Fibroblast of skin of right biceps (primary cell): ENCODE measurements at regions not wholly inside any gene's neighbourhood (a gene's known extent, or its start where the extent isn't known, plus 50 kb on each side); places are given as distances from the start of the nearest gene placed in this dataset.
A peak's percentile ranks its signal among the peaks of the same experiment; 100 is the strongest.
"Not testable (repeated sequence)": the region's sequence is repeated elsewhere in the genome, so short reads cannot be mapped to it uniquely, and the experiment has no call there.

Experiments used
- DNase-seq: peaks from one replicate; pipeline ENCODE4 v3.0.0-alpha.2; 2013

DNA sequence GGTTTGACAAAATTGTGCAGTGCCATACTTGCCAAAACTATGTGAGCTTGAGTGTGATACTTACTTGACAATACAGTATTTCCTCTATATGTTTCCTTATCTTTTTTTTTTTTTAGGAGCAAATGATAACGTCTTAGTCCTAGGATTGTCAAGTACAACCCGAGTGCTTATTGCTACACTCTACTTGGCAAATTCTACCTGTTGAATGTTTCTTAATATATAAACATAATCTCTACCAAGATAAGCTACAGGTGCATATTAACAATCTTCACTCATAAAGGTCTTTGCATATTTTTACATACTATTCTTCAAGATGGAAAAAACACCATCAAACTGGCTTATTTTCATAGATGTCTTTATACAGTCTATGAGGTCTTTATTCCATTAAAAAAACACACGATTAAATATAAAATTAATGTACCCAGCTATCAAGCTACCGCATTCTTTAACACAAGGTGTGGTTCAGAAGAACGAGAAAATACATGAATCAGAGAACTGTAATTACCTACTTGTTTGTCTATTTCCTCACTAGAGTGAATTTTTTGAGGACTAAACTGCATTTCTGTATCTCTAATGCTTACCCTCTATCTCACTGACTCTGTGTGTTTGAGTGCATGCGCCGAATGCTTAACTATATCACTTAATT lies 76.1 kb upstream of the PDSS1 start:
- no peak for DNase-seq

GRCh38 chr10:26621889-26622711 lies 75.4 kb upstream of the PDSS1 start:
- DNase-seq = peak; percentile 1

GRCh38 chr10:26622891-26623290 lies 74.6 kb upstream of the PDSS1 start:
- DNase-seq = no peak

- DNase-seq = no peak
Measured at GRCh38 chr10:26624006-26624405, 73.5 kb upstream of the PDSS1 start.

GRCh38 chr10:26626066-26626465 lies 71.4 kb upstream of the PDSS1 start:
- DNase-seq = no peak

DNA sequence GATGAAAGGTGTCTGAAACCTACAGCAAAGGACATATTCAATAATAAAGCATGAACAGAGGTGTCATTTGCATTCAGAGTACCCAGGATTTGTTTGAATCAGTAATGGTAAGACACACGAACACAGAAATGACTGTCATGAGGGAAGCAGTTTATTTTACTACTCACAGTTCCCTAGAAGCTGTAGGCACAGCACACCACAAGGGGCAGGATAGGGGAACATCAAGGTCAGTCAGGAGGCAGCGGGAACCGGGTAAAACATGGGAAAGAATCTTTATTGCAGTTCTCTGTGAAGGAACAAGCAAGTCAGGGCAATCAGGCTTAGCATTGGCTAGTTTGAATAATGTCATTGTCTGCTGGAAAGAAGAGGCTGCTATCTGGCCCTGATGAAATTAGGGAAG lies 70.2 kb upstream of the PDSS1 start:
- peak; percentile 2 for DNase-seq

DNA sequence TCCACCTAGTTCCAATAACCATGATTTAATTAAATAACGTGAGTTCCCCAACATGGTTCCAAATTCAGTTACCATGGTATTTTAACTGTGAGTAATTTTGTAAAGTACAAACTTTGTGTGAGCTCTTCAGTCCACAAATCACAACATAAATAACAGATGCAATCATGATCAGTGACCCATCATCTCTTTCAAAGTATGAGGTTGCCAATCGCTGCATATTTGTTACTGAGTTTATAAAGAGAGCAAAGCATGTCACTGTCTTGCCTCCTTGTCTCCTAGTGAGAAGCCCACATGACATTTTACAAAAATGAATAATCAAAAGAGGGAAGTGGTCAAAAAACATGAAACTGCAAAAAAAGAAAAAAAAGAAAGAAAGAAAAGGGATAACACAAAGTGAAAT lies 69.1 kb upstream of the PDSS1 start:
- DNase-seq = no peak

DNA sequence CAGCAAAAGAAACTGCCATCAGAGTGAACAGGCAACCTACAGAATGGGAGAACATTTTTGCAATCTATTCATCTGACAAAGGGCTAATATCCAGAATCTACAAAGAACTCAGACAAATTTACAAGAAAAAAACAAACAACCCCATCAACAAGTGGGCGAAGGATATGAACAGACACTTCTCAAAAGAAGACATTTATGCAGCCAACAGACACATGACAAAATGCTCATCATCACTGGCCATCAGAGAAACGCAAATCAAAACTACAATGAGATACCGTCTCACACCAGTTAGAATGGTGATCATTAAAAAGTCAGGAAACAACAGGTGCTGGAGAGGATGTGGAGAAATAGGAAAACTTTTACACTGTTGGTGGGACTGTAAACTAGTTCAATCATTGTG lies 65.3 kb upstream of the PDSS1 start:
- DNase-seq = not testable (repeated sequence)

- DNase-seq = not testable (repeated sequence)
Measured at GRCh38 chr10:26634111-26634510, 63.4 kb upstream of the PDSS1 start.

GRCh38 chr10:26637521-26638275 lies 59.8 kb upstream of the PDSS1 start:
- DNase-seq = no peak

GRCh38 chr10:26640391-26640790 lies 57.1 kb upstream of the PDSS1 start:
- DNase-seq = no peak

DNA sequence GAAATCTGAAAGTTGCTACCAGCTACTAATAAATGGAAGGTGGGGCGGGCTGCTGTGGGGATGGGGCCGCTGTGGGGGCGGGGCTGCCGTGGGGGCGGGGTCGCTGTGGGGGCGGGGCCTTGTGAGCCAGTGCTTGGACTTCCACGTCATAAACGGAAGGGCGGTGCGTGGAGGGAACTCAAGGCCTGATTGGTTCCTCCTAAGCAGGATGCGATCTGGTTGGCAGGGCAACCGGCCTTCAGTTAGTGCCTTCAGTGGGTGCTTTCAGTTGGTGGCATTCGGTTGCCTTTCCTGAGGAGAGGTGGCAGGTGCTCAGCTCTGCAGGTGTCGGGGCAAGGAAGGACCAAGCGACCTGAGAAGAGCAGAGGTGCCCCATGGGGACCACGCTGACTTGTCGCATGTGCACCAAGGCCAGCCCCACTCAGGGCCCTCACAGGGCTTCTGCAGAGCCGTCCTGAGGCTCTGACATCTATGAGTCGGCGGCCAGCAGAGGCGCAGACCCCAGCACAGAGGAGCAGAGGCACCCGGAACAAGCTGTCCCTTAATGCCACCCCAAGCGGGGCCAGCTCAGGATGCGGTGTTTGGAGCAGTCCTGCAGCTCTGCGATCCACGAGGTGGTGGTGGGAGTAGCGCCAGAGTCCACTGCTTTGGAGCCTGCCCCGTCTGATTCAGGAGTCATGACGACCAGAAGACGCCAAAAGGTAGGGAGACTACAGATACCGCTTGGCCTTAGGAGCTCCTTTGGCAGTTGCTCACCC lies 54.4 kb upstream of the PDSS1 start:
- DNase-seq = no peak

GRCh38 chr10:26647602-26648244 lies 49.8 kb upstream of the PDSS1 start:
- no peak for DNase-seq
